H1 (cell line): ENCODE measurements at regions not wholly inside any gene's neighbourhood (a gene's known extent, or its start where the extent isn't known, plus 50 kb on each side); places are given as distances from the start of the nearest gene placed in this dataset.
A peak's percentile ranks its signal among the peaks of the same experiment; 100 is the strongest.

Experiments
- CTCF ChIA-PET: fragments of 300-600 bp; sonication (Branson Sonifier 250); formaldehyde crosslinking; loops from one replicate; lab custom pipeline; 2021; ENCODE audit not compliant: partially characterized antibody; lab: Charles Lee
- POLR2A ChIA-PET: fragments of 300-600 bp; sonication (Branson Sonifier 250); formaldehyde crosslinking; loops from one replicate; lab custom pipeline; 2021; ENCODE audit warnings: inconsistent platforms; ENCODE audit not compliant: partially characterized antibody; lab: Charles Lee
- DNase-seq, 2 experiments: peaks; one replicate each; pipeline versions ENCODE4 v3.0.0 to v3.0.0-alpha.2; 2010 to 2022; ENCODE audit warnings: low spot score in 2 of 2, low read depth in 1 of 2, mixed read lengths in 1 of 2
- FAIRE-seq: peaks from 2 replicates; lab custom pipeline; 2011; peaks lifted over from hg19 to GRCh38; lab: Jason Lieb, UNC
- H2AFZ ChIP-seq: 2 replicates; pipeline ENCODE4 v1.8.1; 2012; ENCODE audit warnings: low read length, inconsistent platforms
- H2AK5ac ChIP-seq: 2 replicates; pipeline ENCODE4 v1.6.1; 2013; ENCODE audit warnings: low read depth, low read length
- H2BK120ac ChIP-seq: replicated peaks from 2 replicates; pipeline ENCODE3; 2013; ENCODE audit warnings: low read depth, low read length, inconsistent platforms
- H2BK12ac ChIP-seq: 2 replicates; pipeline ENCODE4 v1.6.1; 2013; ENCODE audit warnings: low read depth, low read length
- H2BK15ac ChIP-seq: 2 replicates; pipeline ENCODE4 v1.6.1; 2013; ENCODE audit warnings: low read length
- H2BK20ac ChIP-seq: 2 replicates; pipeline ENCODE4 v1.6.1; 2013; ENCODE audit warnings: low read length
- H2BK5ac ChIP-seq: 2 replicates; pipeline ENCODE4 v1.6.1; 2013; ENCODE audit warnings: low read depth, low read length
- H3K14ac ChIP-seq: 2 replicates; pipeline ENCODE4 v1.6.1; 2013; ENCODE audit warnings: inconsistent platforms; ENCODE audit not compliant: insufficient read length
- H3K18ac ChIP-seq: 2 replicates; pipeline ENCODE4 v1.6.1; 2013; ENCODE audit warnings: low read length; ENCODE audit errors: extremely low read depth
- H3K23ac ChIP-seq: 2 replicates; pipeline ENCODE4 v1.6.1; 2013; ENCODE audit warnings: inconsistent platforms; ENCODE audit not compliant: insufficient read length
- H3K23me2 ChIP-seq: 2 replicates; pipeline ENCODE4 v1.6.1; 2013; ENCODE audit warnings: low read depth, low read length
- H3K27ac ChIP-seq: 2 replicates; pipeline ENCODE4 v1.6.1; 2011; ENCODE audit warnings: low read depth, low read length, inconsistent platforms
- H3K27me3 ChIP-seq, 4 experiments: replicated peaks in 1 of 4; 1 replicate in 1 of 4; 2 replicates in 3 of 4; pipeline versions ENCODE4 v1.6.1 to v1.8.1; 2011 to 2013; ENCODE audit warnings: low read length in 3 of 4, mild to moderate bottlenecking in 3 of 4, inconsistent platforms in 2 of 4, mixed read lengths in 2 of 4, moderate library complexity in 1 of 4; ENCODE audit not compliant: control insufficient read depth in 3 of 4, insufficient read depth in 3 of 4; ENCODE audit errors: extremely low read depth in 1 of 4
- H3K36me3 ChIP-seq, 4 experiments: 2 replicates each; pipeline versions ENCODE4 v1.6.1 to v1.8.1; 2011 to 2013; ENCODE audit warnings: mild to moderate bottlenecking in 4 of 4, low read length in 3 of 4, moderate library complexity in 2 of 4, control low read depth in 1 of 4, inconsistent platforms in 1 of 4; ENCODE audit not compliant: insufficient read depth in 4 of 4, control insufficient read depth in 2 of 4
- H3K4ac ChIP-seq: replicated peaks from 2 replicates; pipeline ENCODE3; 2013; ENCODE audit warnings: low read length, low read depth, mixed read lengths, inconsistent platforms; ENCODE audit not compliant: insufficient read length
- H3K4me1 ChIP-seq, 4 experiments: replicated peaks in 1 of 4; 1 replicate in 1 of 4; 2 replicates in 3 of 4; pipeline versions ENCODE4 v1.6.1 to v1.8.1; 2011 to 2013; ENCODE audit warnings: low read length in 3 of 4, inconsistent platforms in 2 of 4, mixed read lengths in 1 of 4; ENCODE audit not compliant: insufficient read depth in 4 of 4, control insufficient read depth in 3 of 4
- H3K4me2 ChIP-seq, 2 experiments: 2 replicates each; pipeline versions ENCODE4 v1.6.1 to v1.8.1; 2011 to 2013; ENCODE audit warnings: low read depth in 2 of 2, low read length in 2 of 2, control low read depth in 1 of 2, inconsistent platforms in 1 of 2, mild to moderate bottlenecking in 1 of 2; ENCODE audit not compliant: insufficient read depth in 1 of 2
- H3K4me3 ChIP-seq, 4 experiments: fragments of 200-600, 300-600 bp in 1 of 4; sonication (generic), shearing (Covaris generic), sonication (Bioruptor Twin) in 1 of 4; 2 replicates each; pipeline versions ENCODE4 v1.5.1 to v1.8.1; 2011 to 2016; ENCODE audit warnings: low read length in 4 of 4, low read depth in 3 of 4, control low read depth in 2 of 4, inconsistent platforms in 2 of 4, mild to moderate bottlenecking in 2 of 4, mixed read lengths in 1 of 4, moderate library complexity in 1 of 4; ENCODE audit not compliant: insufficient read depth in 2 of 4; ENCODE audit errors: extremely low read depth in 1 of 4
- H3K56ac ChIP-seq: replicated peaks from 2 replicates; pipeline ENCODE3; 2013; ENCODE audit warnings: low read depth, mild to moderate bottlenecking, mixed read lengths, low read length, inconsistent platforms; ENCODE audit not compliant: insufficient read length
- H3K79me1 ChIP-seq: 2 replicates; pipeline ENCODE4 v1.6.1; 2013; ENCODE audit warnings: low read depth, low read length, control low read depth
- H3K79me2 ChIP-seq, 2 experiments: 2 replicates each; pipeline versions ENCODE4 v1.6.1 to v1.8.1; 2012 to 2013; ENCODE audit warnings: low read length in 2 of 2, mild to moderate bottlenecking in 2 of 2, inconsistent platforms in 1 of 2; ENCODE audit not compliant: insufficient read depth in 2 of 2, control insufficient read depth in 1 of 2
- H3K9ac ChIP-seq, 4 experiments: replicated peaks in 1 of 4; 1 replicate in 1 of 4; 2 replicates in 3 of 4; pipeline versions ENCODE4 v1.6.1 to v1.8.1; 2011 to 2013; ENCODE audit warnings: low read depth in 3 of 4, low read length in 3 of 4, control low read depth in 2 of 4, mild to moderate bottlenecking in 2 of 4, moderate library complexity in 2 of 4, inconsistent platforms in 1 of 4; ENCODE audit errors: extremely low read depth in 1 of 4
- H3K9me3 ChIP-seq, 2 experiments: 2 replicates each; pipeline versions ENCODE4 v1.6.1 to v1.8.1; 2012 to 2013; ENCODE audit warnings: mild to moderate bottlenecking in 2 of 2, moderate library complexity in 2 of 2, control low read depth in 1 of 2, inconsistent platforms in 1 of 2, low read depth in 1 of 2, low read length in 1 of 2, mixed read lengths in 1 of 2; ENCODE audit not compliant: insufficient read depth in 2 of 2
- H4K20me1 ChIP-seq, 2 experiments: replicated peaks in 1 of 2; 2 replicates each; pipeline versions ENCODE3 to v1.8.1; 2011 to 2013; ENCODE audit warnings: inconsistent platforms in 2 of 2, low read length in 2 of 2, mild to moderate bottlenecking in 1 of 2; ENCODE audit not compliant: insufficient read depth in 2 of 2, control insufficient read depth in 1 of 2
- H4K5ac ChIP-seq: 2 replicates; pipeline ENCODE4 v1.6.1; 2013; ENCODE audit warnings: low read length, low read depth, mixed read lengths, inconsistent platforms; ENCODE audit not compliant: insufficient read length
- H4K8ac ChIP-seq: 2 replicates; pipeline ENCODE4 v1.8.0; 2013; ENCODE audit warnings: mild to moderate bottlenecking, moderate library complexity, low read length, inconsistent platforms; ENCODE audit not compliant: insufficient read depth; ENCODE audit errors: extremely low read depth
- H4K91ac ChIP-seq: replicated peaks from 2 replicates; pipeline ENCODE3; 2013; ENCODE audit warnings: low read length, mixed read lengths, inconsistent platforms; ENCODE audit not compliant: insufficient read length
- CBX5 ChIP-seq: fragments of 300-800, 300-1000 bp; sonication (generic); IDR thresholded peaks from 2 replicates; pipeline ENCODE4 v1.7.1; 2016; ENCODE audit warnings: antibody characterized with exemption, low read length, low read depth
- E2F6 ChIP-seq: IDR thresholded peaks from 2 replicates; pipeline ENCODE4 v1.6.1; 2012; ENCODE audit warnings: inconsistent platforms
- TAF7 ChIP-seq: optimal IDR thresholded peaks from 2 replicates; pipeline ENCODE3; 2011; ENCODE audit warnings: low read depth, mild to moderate bottlenecking, inconsistent platforms, low read length, moderate library complexity, borderline replicate concordance
- WGBS, 2 experiments: shearing (Covaris generic) in 1 of 2; methylation state at CpG; one replicate each; pipeline versions ENCODE4 v1.1.6 to v1.1.7; 2013 to 2015; ENCODE audit warnings: low lambda C conversion rate in 2 of 2, mixed read lengths in 2 of 2, inconsistent platforms in 1 of 2, low coverage in 1 of 2, missing lambda C conversion rate in 1 of 2; ENCODE audit not compliant: insufficient replicate concordance in 2 of 2, insufficient coverage in 1 of 2, insufficient read length in 1 of 2; ENCODE audit errors: extremely low coverage in 1 of 2, missing lambda C conversion rate in 1 of 2; 5-methylcytosine and 5-hydroxymethylcytosine counted together

GRCh38 chr5:23450187-23450586, 57.2 kb upstream of the PRDM9 start:
- H2BK12ac ChIP-seq: no peak overlapping the region
- peaks cover 0 to 2% (median 0%) of the 10 kb centered on the region in 4 experiments; a peak in 1 of 7 replicates for H3K4me1 ChIP-seq
- H3K4me2 ChIP-seq: no peak overlapping the region
- H2AFZ ChIP-seq: peak overlapping the region; percentile 13; the same call in 1 of the 2 replicates
- no peak overlapping the region for H4K8ac ChIP-seq
- no peak overlapping the region for H2BK20ac ChIP-seq
- no peak overlapping the region for H2BK5ac ChIP-seq
- H2AK5ac ChIP-seq: no peak overlapping the region
- no peaks in the 10 kb centered on the region for H4K20me1 ChIP-seq
- no peak overlapping the region for H3K14ac ChIP-seq
- ChIA-PET CTCF (no interaction called here), POLR2A (no interaction called here)
- H3K4me3 ChIP-seq: no peak overlapping the region
- no peak overlapping the region for H4K91ac ChIP-seq
- no peak overlapping the region for H4K5ac ChIP-seq
- H2BK15ac ChIP-seq: no peak overlapping the region
- no peaks in the 10 kb centered on the region for H3K79me2 ChIP-seq
- no peak overlapping the region for H2BK120ac ChIP-seq
- FAIRE-seq (no peak), DNase-seq (no peak)
- no peak overlapping the region for H3K4ac ChIP-seq
- 97% methylated on average over 4 of the region's 4 CpGs; no CpG with 5 or more reads in 1 of the 2 experiments for WGBS, 2 experiments
- H3K18ac ChIP-seq: no peak overlapping the region
- no peaks in the 10 kb centered on the region for H3K27me3 ChIP-seq
- H3K23ac ChIP-seq: no peak overlapping the region
- H3K23me2 ChIP-seq: no peaks in the 10 kb centered on the region
- H3K36me3 ChIP-seq: no peaks in the 10 kb centered on the region
- no peak overlapping the region for H3K27ac ChIP-seq
- no peaks in the 10 kb centered on the region for H3K79me1 ChIP-seq
- H3K9me3 ChIP-seq: no peaks in the 10 kb centered on the region
- H3K56ac ChIP-seq: no peak overlapping the region
- H3K9ac ChIP-seq: no peak overlapping the region
- TF ChIP-seq CBX5: no peak
- TF ChIP-seq TAF7: no peak
- no peak for TF ChIP-seq E2F6
